Liver (tissue), 3 donors: ENCODE measurements at regions not wholly inside any gene's neighbourhood (a gene's known extent, or its start where the extent isn't known, plus 50 kb on each side); places are given as distances from the start of the nearest gene placed in this dataset.

ENCODE experiments used
- CTCF ChIP-seq: fragments of 150-350 bp; IDR thresholded peaks from 2 replicates; pipeline ENCODE4 v1.5.1; 2017; ENCODE audit warnings: improper control_type of control experiment, low read depth, low read length; ENCODE audit not compliant: missing input control
- EGR1 ChIP-seq, 2 donors: IDR thresholded peaks; 2 replicates each; pipeline ENCODE4 v1.6.1; 2016 to 2018; ENCODE audit warnings: antibody characterized with exemption in 2 of 2, low read depth in 2 of 2
- FOXA1 ChIP-seq: IDR thresholded peaks from 2 replicates; pipeline ENCODE4 v1.6.1; 2016; ENCODE audit warnings: antibody characterized with exemption
- GABPA ChIP-seq, 2 donors: IDR thresholded peaks in 1 of 2; conservative IDR thresholded peaks in 1 of 2; 2 replicates each; pipeline ENCODE4 v1.6.1; 2016; ENCODE audit warnings: antibody characterized with exemption in 2 of 2, mild to moderate bottlenecking in 1 of 2, moderate library complexity in 1 of 2
- HNF4A ChIP-seq, 2 donors: conservative IDR thresholded peaks; 2 replicates each; pipeline ENCODE4 v1.6.1; 2016; ENCODE audit warnings: antibody characterized with exemption in 2 of 2, mild to moderate bottlenecking in 2 of 2
- JUND ChIP-seq, 2 donors: IDR thresholded peaks; 2 replicates each; pipeline ENCODE4 v1.6.1; 2016; ENCODE audit warnings: antibody characterized with exemption in 2 of 2
- MAX ChIP-seq: IDR thresholded peaks from 2 replicates; pipeline ENCODE4 v1.6.1; 2016; ENCODE audit warnings: antibody characterized with exemption
- RAD21 ChIP-seq, 2 donors: IDR thresholded peaks; 2 replicates each; pipeline ENCODE4 v1.6.1; 2016; ENCODE audit warnings: antibody characterized with exemption in 2 of 2, mild to moderate bottlenecking in 2 of 2
- SP1 ChIP-seq: IDR thresholded peaks from 2 replicates; pipeline ENCODE4 v1.6.1; 2018; ENCODE audit warnings: antibody characterized with exemption, mild to moderate bottlenecking
- TAF1 ChIP-seq: conservative IDR thresholded peaks from 2 replicates; pipeline ENCODE4 v1.6.1; 2016; ENCODE audit warnings: antibody characterized with exemption, mild to moderate bottlenecking
- YY1 ChIP-seq: IDR thresholded peaks from 2 replicates; pipeline ENCODE4 v1.6.1; 2016; ENCODE audit warnings: antibody characterized with exemption, mild to moderate bottlenecking
- TF ChIP-seq, protein P1 (sequence below): IDR thresholded peaks from 2 replicates; pipeline ENCODE4 v1.6.1; 2016; ENCODE audit warnings: antibody characterized with exemption
- TF ChIP-seq, protein P2 (sequence below): IDR thresholded peaks from 2 replicates; pipeline ENCODE4 v1.6.1; 2016; ENCODE audit warnings: antibody characterized with exemption, mild to moderate bottlenecking
- TF ChIP-seq, protein P3 (sequence below): IDR thresholded peaks from 2 replicates; pipeline ENCODE4 v1.6.1; 2016; ENCODE audit warnings: antibody characterized with exemption
- donor health status: healthy.
- donor health status: healthy.

DNA sequence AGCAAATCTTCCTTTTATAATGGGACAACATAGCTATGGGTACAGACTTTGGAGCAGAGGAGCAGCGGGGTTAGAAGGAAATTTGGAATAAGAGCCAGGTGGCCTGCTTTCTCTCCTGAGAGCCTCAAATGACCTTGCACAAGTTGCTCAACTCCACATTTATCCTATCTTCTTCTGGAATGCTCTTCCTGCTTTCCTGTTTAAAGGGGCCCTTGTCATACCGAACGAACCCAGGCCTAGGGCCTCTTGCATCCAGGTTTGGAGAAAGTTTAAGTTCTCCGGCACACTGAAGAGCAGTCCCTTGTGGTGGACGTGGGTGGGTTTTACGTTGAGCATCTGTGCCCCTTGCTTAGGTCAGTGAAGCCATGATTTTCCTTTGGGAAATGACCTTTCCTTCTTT, 197.9 kb upstream of the NR3C1 start:
- TF ChIP-seq CTCF (no peak), SP1 (no peak), FOXA1 (no peak), RAD21 (IDR thresholded peaks at IDR 0.05) (no peak), MAX (no peak), YY1 (no peak), JUND (IDR thresholded peaks at IDR 0.05) (no peak), TAF1 (no peak), GABPA (IDR thresholded peaks at IDR 0.05 in 1 of 2, conservative IDR thresholded peaks at IDR 0.05 in 1 of 2) (no peak), HNF4A (conservative IDR thresholded peaks at IDR 0.05) (no peak), EGR1 (IDR thresholded peaks at IDR 0.05; ENCODE audit: low read depth in 2 of 2) (no peak)
- TF ChIP-seq, protein P1, sequence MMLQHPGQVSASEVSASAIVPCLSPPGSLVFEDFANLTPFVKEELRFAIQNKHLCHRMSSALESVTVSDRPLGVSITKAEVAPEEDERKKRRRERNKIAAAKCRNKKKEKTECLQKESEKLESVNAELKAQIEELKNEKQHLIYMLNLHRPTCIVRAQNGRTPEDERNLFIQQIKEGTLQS = no peak
- TF ChIP-seq, protein P2, sequence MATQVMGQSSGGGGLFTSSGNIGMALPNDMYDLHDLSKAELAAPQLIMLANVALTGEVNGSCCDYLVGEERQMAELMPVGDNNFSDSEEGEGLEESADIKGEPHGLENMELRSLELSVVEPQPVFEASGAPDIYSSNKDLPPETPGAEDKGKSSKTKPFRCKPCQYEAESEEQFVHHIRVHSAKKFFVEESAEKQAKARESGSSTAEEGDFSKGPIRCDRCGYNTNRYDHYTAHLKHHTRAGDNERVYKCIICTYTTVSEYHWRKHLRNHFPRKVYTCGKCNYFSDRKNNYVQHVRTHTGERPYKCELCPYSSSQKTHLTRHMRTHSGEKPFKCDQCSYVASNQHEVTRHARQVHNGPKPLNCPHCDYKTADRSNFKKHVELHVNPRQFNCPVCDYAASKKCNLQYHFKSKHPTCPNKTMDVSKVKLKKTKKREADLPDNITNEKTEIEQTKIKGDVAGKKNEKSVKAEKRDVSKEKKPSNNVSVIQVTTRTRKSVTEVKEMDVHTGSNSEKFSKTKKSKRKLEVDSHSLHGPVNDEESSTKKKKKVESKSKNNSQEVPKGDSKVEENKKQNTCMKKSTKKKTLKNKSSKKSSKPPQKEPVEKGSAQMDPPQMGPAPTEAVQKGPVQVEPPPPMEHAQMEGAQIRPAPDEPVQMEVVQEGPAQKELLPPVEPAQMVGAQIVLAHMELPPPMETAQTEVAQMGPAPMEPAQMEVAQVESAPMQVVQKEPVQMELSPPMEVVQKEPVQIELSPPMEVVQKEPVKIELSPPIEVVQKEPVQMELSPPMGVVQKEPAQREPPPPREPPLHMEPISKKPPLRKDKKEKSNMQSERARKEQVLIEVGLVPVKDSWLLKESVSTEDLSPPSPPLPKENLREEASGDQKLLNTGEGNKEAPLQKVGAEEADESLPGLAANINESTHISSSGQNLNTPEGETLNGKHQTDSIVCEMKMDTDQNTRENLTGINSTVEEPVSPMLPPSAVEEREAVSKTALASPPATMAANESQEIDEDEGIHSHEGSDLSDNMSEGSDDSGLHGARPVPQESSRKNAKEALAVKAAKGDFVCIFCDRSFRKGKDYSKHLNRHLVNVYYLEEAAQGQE = no peak
- TF ChIP-seq, protein P3, sequence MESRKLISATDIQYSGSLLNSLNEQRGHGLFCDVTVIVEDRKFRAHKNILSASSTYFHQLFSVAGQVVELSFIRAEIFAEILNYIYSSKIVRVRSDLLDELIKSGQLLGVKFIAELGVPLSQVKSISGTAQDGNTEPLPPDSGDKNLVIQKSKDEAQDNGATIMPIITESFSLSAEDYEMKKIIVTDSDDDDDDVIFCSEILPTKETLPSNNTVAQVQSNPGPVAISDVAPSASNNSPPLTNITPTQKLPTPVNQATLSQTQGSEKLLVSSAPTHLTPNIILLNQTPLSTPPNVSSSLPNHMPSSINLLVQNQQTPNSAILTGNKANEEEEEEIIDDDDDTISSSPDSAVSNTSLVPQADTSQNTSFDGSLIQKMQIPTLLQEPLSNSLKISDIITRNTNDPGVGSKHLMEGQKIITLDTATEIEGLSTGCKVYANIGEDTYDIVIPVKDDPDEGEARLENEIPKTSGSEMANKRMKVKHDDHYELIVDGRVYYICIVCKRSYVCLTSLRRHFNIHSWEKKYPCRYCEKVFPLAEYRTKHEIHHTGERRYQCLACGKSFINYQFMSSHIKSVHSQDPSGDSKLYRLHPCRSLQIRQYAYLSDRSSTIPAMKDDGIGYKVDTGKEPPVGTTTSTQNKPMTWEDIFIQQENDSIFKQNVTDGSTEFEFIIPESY = no peak
